Endothelial cell of umbilical vein (primary cell): ENCODE measurements at regions not wholly inside any gene's neighbourhood (a gene's known extent, or its start where the extent isn't known, plus 50 kb on each side); places are given as distances from the start of the nearest gene placed in this dataset.

Experiments used
- BruUV-seq: library from RNA; stranded (reverse); fragments of 400-500 nt; replicated peaks from 2 replicates; lab custom pipeline; 2021; lab: Mats Ljungman, UMichigan
- CTCF ChIA-PET: fragments of 300-600, 350-600 bp; sonication (Branson Sonifier 250); formaldehyde crosslinking; loops from one replicate; lab custom pipeline; 2021; ENCODE audit warnings: antibody characterized with exemption, inconsistent platforms; lab: Charles Lee
- POLR2A ChIA-PET: fragments of 300-600, 350-600 bp; sonication (Branson Sonifier 250); formaldehyde crosslinking; loops from one replicate; lab custom pipeline; 2021; ENCODE audit warnings: antibody characterized with exemption, inconsistent platforms; lab: Charles Lee
- DNase-seq: peaks from one replicate; pipeline ENCODE4 v3.0.0-alpha.2; 2011; ENCODE audit warnings: low read depth, low spot score
- FAIRE-seq: peaks from 2 replicates; lab custom pipeline; 2011; peaks lifted over from hg19 to GRCh38; lab: Jason Lieb, UNC
- H2AFZ ChIP-seq: 2 replicates; pipeline ENCODE4 v1.6.0; 2012; ENCODE audit warnings: low read depth, low read length, control low read depth, inconsistent platforms
- H3K27ac ChIP-seq: 2 replicates; pipeline ENCODE4 v1.5.1; 2011; ENCODE audit warnings: low read depth, mild to moderate bottlenecking, control low read depth, low read length, moderate library complexity; ENCODE audit not compliant: insufficient read depth
- H3K27me3 ChIP-seq, 2 experiments: 2 replicates each; pipeline versions ENCODE4 v1.6.0 to v1.6.1; 2011; ENCODE audit warnings: low read length in 2 of 2, mixed read lengths in 1 of 2; ENCODE audit not compliant: control insufficient read depth in 2 of 2, insufficient read depth in 2 of 2
- H3K36me3 ChIP-seq, 2 experiments: 2 replicates in 1 of 2; 3 replicates in 1 of 2; pipeline ENCODE4 v1.5.1; 2011; ENCODE audit warnings: low read length in 2 of 2, mild to moderate bottlenecking in 1 of 2, moderate library complexity in 1 of 2; ENCODE audit not compliant: control insufficient read depth in 2 of 2, insufficient read depth in 2 of 2; ENCODE audit errors: extremely low read depth in 1 of 2
- H3K4me1 ChIP-seq: 3 replicates; pipeline ENCODE4 v1.5.1; 2011; ENCODE audit warnings: mild to moderate bottlenecking, low read length; ENCODE audit not compliant: control insufficient read depth, insufficient read depth; ENCODE audit errors: extremely low read depth
- H3K4me2 ChIP-seq: 2 replicates; pipeline ENCODE4 v1.6.1; 2011; ENCODE audit warnings: low read length, control low read depth, mixed read lengths; ENCODE audit not compliant: insufficient read depth
- H3K4me3 ChIP-seq, 3 experiments: fragments of 200-600 bp in 1 of 3; sonication (generic), shearing (Covaris generic) in 1 of 3; replicated peaks in 1 of 3; 2 replicates each; pipeline ENCODE4 v1.5.1; 2011 to 2016; ENCODE audit warnings: control low read depth in 3 of 3, low read length in 3 of 3, mild to moderate bottlenecking in 2 of 3, inconsistent platforms in 1 of 3, low read depth in 1 of 3, moderate library complexity in 1 of 3; ENCODE audit not compliant: insufficient read depth in 1 of 3
- H3K79me2 ChIP-seq: 2 replicates; pipeline ENCODE4 v1.6.0; 2012; ENCODE audit warnings: low read length, inconsistent platforms; ENCODE audit not compliant: control insufficient read depth, insufficient read depth
- H3K9ac ChIP-seq: replicated peaks from 2 replicates; pipeline ENCODE3; 2011; ENCODE audit warnings: low read length, control low read depth; ENCODE audit not compliant: insufficient read depth; ENCODE audit errors: extremely low read depth
- H3K9me1 ChIP-seq: replicated peaks from 3 replicates; pipeline ENCODE4 v1.6.0; 2011; ENCODE audit warnings: mild to moderate bottlenecking, low read length; ENCODE audit not compliant: control insufficient read depth, insufficient read depth; ENCODE audit errors: extremely low read depth
- H3K9me3 ChIP-seq: replicated peaks from 2 replicates; pipeline ENCODE4 v1.5.1; 2012; ENCODE audit warnings: low read length, inconsistent platforms; ENCODE audit not compliant: control insufficient read depth, insufficient read depth
- H4K20me1 ChIP-seq: replicated peaks from 2 replicates; pipeline ENCODE3; 2011; ENCODE audit warnings: mild to moderate bottlenecking, low read length; ENCODE audit not compliant: control insufficient read depth, insufficient read depth; ENCODE audit errors: extremely low read depth
- CTCF ChIP-seq, 2 donors: IDR thresholded peaks; 1 replicate in 1 of 2; 2 replicates in 1 of 2; pipeline ENCODE4 v1.5.1; 2011; ENCODE audit warnings: low read length in 2 of 2, mild to moderate bottlenecking in 2 of 2, moderate library complexity in 2 of 2, control low read depth in 1 of 2, inconsistent platforms in 1 of 2, low read depth in 1 of 2; ENCODE audit not compliant: insufficient read depth in 1 of 2; ENCODE audit errors: extremely low read depth in 1 of 2
- EZH2 ChIP-seq: IDR thresholded peaks from 2 replicates; pipeline ENCODE4 v1.6.1; 2012; ENCODE audit warnings: borderline replicate concordance, low read depth, mild to moderate bottlenecking, moderate library complexity, low read length, inconsistent platforms; ENCODE audit not compliant: severe bottlenecking
- FOS ChIP-seq: IDR thresholded peaks from 2 replicates; pipeline ENCODE4 v1.6.1; 2011; ENCODE audit warnings: mild to moderate bottlenecking, low read length, moderate library complexity, borderline replicate concordance; ENCODE audit not compliant: insufficient read depth
- GATA2 ChIP-seq: IDR thresholded peaks from 2 replicates; pipeline ENCODE4 v1.7.0; 2011; ENCODE audit warnings: low read depth, mild to moderate bottlenecking, moderate library complexity, mixed read lengths, low read length; ENCODE audit not compliant: insufficient read length, insufficient read depth
- JUN ChIP-seq: IDR thresholded peaks from 2 replicates; pipeline ENCODE4 v1.6.1; 2011; ENCODE audit warnings: borderline replicate concordance, low read depth; ENCODE audit not compliant: insufficient read length, insufficient read depth
- MAX ChIP-seq: IDR thresholded peaks from 2 replicates; pipeline ENCODE4 v1.6.1; 2011; ENCODE audit not compliant: insufficient read depth, insufficient read length
- MYC ChIP-seq: IDR thresholded peaks from one replicate; pipeline ENCODE4 v1.6.1; 2011; ENCODE audit warnings: mild to moderate bottlenecking, low read depth, low read length
- POLR2A ChIP-seq: IDR thresholded peaks from 2 replicates; pipeline ENCODE4 v1.6.1; 2012; ENCODE audit warnings: low read depth, mild to moderate bottlenecking, control low read depth, low read length
- POLR2AphosphoS5 ChIP-seq: IDR thresholded peaks from 2 replicates; pipeline ENCODE4 v1.6.1; 2012; ENCODE audit warnings: low read depth, mild to moderate bottlenecking, control low read depth, low read length, moderate library complexity; ENCODE audit not compliant: insufficient read depth
- dilution Hi-C: fragments of 300-500 bp; cut with MboI; formaldehyde crosslinking; loops from one replicate; pipeline ENCODE4 v1.15.0; 2019; ENCODE audit warnings: low sequenced_read_pairs; ENCODE audit not compliant: extremely low pct_ligation_motif_present
- intact Hi-C: fragments of 100-400 bp; cut with micrococcal nuclease; formaldehyde crosslinking; loops from one replicate; pipeline ENCODE4 v1.10.0; 2022

GRCh38 chr5:18601185-18601584, 966.9 kb downstream of the TAF11L14 start:
- Histone ChIP-seq H3K36me3 (no peaks in the 10 kb centered on the region), H3K4me2 (no peak overlapping the region), H3K4me3 (no peak overlapping the region), H3K79me2 (no peaks in the 10 kb centered on the region), H3K4me1 (no peaks in the 10 kb centered on the region), H2AFZ (no peak overlapping the region), H4K20me1 (no peaks in the 10 kb centered on the region), H3K27ac (no peak overlapping the region), H3K9me1 (no peaks in the 10 kb centered on the region), H3K9me3 (peaks cover 5% of the 10 kb centered on the region), H3K9ac (no peak overlapping the region), H3K27me3 (no peaks in the 10 kb centered on the region)
- POLR2A ChIA-PET: no interaction called here
- intact Hi-C loops (no loop called here), dilution Hi-C loops (no loop called here)
- TF ChIP-seq GATA2 (no peak), POLR2A (no peak), EZH2 (no peak), POLR2AphosphoS5 (no peak), MYC (no peak), MAX (no peak), FOS (no peak)
- CTCF ChIA-PET: no interaction called here
- no peak for FAIRE-seq
- no TSS peak for BruUV-seq
- DNase-seq: no peak

GRCh38 chr5:18602402-18602801, 968.1 kb downstream of the TAF11L14 start:
- no peak overlapping the region for H3K4me3 ChIP-seq
- H2AFZ ChIP-seq: no peak overlapping the region
- TF ChIP-seq JUN: no peak
- no peak for TF ChIP-seq FOS
- no peak for TF ChIP-seq POLR2AphosphoS5
- no peak for TF ChIP-seq EZH2
- TF ChIP-seq GATA2: no peak
- no peak for TF ChIP-seq CTCF (IDR thresholded peaks at IDR 0.05; ENCODE audit: extremely low read depth in 1 of 2, insufficient read depth in 1 of 2, low read depth in 1 of 2, low read length in 2 of 2)
- no peak for TF ChIP-seq MYC
- TF ChIP-seq POLR2A: no peak
- TF ChIP-seq MAX: no peak
- no peaks in the 10 kb centered on the region for H3K4me1 ChIP-seq
- no TSS peak for BruUV-seq
- H3K9me3 ChIP-seq: peaks cover 6% of the 10 kb centered on the region
- FAIRE-seq (no peak), DNase-seq (no peak)
- H4K20me1 ChIP-seq: no peaks in the 10 kb centered on the region
- dilution Hi-C loops (no loop called here), intact Hi-C loops (no loop called here)
- H3K4me2 ChIP-seq: no peak overlapping the region
- H3K79me2 ChIP-seq: no peaks in the 10 kb centered on the region
- no peaks in the 10 kb centered on the region for H3K36me3 ChIP-seq
- H3K27ac ChIP-seq: no peak overlapping the region
- H3K27me3 ChIP-seq: no peaks in the 10 kb centered on the region
- ChIA-PET CTCF (no interaction called here), POLR2A (no interaction called here)
- no peak overlapping the region for H3K9ac ChIP-seq
- no peaks in the 10 kb centered on the region for H3K9me1 ChIP-seq
